Heart left ventricle (tissue), 13 donors: ENCODE measurements at regions not wholly inside any gene's neighbourhood (a gene's known extent, or its start where the extent isn't known, plus 50 kb on each side); places are given as distances from the start of the nearest gene placed in this dataset.

Experiments used
- POLR2A ChIP-seq, 2 donors: fragments of 450-650 bp; IDR thresholded peaks; one replicate each; pipeline ENCODE4 v1.6.1; 2017; ENCODE audit warnings: antibody characterized with exemption in 2 of 2, mild to moderate bottlenecking in 2 of 2, moderate library complexity in 2 of 2
- TF ChIP-seq, protein P1 (sequence below), 12 donors: fragments of 200-600 bp; sonication (generic) in 4 of 12; IDR thresholded peaks; one replicate each; pipeline versions ENCODE4 v1.5.0 to v1.8.0; 2018 to 2022; ENCODE audit warnings: antibody characterized with exemption in 12 of 12, mild to moderate bottlenecking in 5 of 12
- donor health status: ischemic (EF 13 %, LVEDD 7.1; RV severe dilation, severe dysfunction).
- donor health status: DM: no; HTN: yes; CAD: no.
- donor health status: DM: no; HTN: no; CAD: no.
- donor health status: ischemic (EF 25% LVEDD 6.9; RV normal size, moderate dysfunction).
- donor health status: ischemic (EF 25% LVEDD 5.7; RV mildly dilated, moderate dysfunction).
- donor health status: ischemic (EF 35%, LVEDD 5.7; RV mildly dilated, moderate dysfunction).
- donor health status: nonischemic (EF 11% LVEDD 7.7; RV severe dilation, severe dysfunction).
- donor health status: DM: yes; HTN: yes; CAD: no.
- donor health status: PGD.
- donor health status: ischemic (EF 29% LVEDD 5.4; RV normal size, mild dysfunction).
- donor health status: nonischemic (EF 23%, LVEDD 6.1; RV moderate dilation, normal function).

- TF ChIP-seq, protein P1, sequence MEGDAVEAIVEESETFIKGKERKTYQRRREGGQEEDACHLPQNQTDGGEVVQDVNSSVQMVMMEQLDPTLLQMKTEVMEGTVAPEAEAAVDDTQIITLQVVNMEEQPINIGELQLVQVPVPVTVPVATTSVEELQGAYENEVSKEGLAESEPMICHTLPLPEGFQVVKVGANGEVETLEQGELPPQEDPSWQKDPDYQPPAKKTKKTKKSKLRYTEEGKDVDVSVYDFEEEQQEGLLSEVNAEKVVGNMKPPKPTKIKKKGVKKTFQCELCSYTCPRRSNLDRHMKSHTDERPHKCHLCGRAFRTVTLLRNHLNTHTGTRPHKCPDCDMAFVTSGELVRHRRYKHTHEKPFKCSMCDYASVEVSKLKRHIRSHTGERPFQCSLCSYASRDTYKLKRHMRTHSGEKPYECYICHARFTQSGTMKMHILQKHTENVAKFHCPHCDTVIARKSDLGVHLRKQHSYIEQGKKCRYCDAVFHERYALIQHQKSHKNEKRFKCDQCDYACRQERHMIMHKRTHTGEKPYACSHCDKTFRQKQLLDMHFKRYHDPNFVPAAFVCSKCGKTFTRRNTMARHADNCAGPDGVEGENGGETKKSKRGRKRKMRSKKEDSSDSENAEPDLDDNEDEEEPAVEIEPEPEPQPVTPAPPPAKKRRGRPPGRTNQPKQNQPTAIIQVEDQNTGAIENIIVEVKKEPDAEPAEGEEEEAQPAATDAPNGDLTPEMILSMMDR (IDR thresholded peaks at IDR 0.05) = no peak
- TF ChIP-seq POLR2A (IDR thresholded peaks at IDR 0.05) = no peak
Observed at GRCh38 chr2:139643139-139643538, 862.9 kb upstream of the NXPH2 start.
